ENCODE measurements at regions not wholly inside any gene's neighbourhood (a gene's known extent, or its start where the extent isn't known, plus 50 kb on each side); places are given as distances from the start of the nearest gene placed in this dataset.

- Histone ChIP-seq H3K27me3 (replicated peaks; ENCODE audit: insufficient read depth, low read depth, low read length, poor library complexity) (no peaks in the 10 kb centered on the region), H3K36me3 (ENCODE audit: insufficient read depth, low read length, poor library complexity, severe bottlenecking) (no peaks in the 10 kb centered on the region), H3K4me1 (ENCODE audit: insufficient read depth, low read length, poor library complexity, severe bottlenecking) (no peaks in the 10 kb centered on the region), H3K4me3 (ENCODE audit: low read depth, low read length, poor library complexity, severe bottlenecking) (no peak overlapping the region), H3K9me3 (ENCODE audit: low read depth, low read length, poor library complexity, severe bottlenecking) (peaks cover 10% of the 10 kb centered on the region), H3K27ac (ENCODE audit: low read depth, low read length, poor library complexity, severe bottlenecking) (no peak overlapping the region)
- BruUV-seq (replicated peaks) = no TSS peak
- CTCF ChIA-PET = no interaction called here
- TF ChIP-seq CTCF (conservative IDR thresholded peaks at IDR 0.05; ENCODE audit: low read depth, low read length) = no peak
- no peak for TF ChIP-seq EZH2 (IDR thresholded peaks at IDR 0.05; ENCODE audit: borderline replicate concordance, low read depth, low read length, poor library complexity, severe bottlenecking)
- intact Hi-C loops (cut with micrococcal nuclease; ENCODE audit: unreplicated experiment) = no loop called here
- DNase-seq (ENCODE audit: low spot score) = no peak
- POLR2A ChIA-PET (ENCODE audit: low non-redundant PET) = no interaction called here
Measured at GRCh38 chr1:106038260-106038659, 1018.2 kb upstream of the PRMT6 start.

GRCh38 chr1:106043971-106044370, 1012.5 kb upstream of the PRMT6 start:
- Histone ChIP-seq H3K9me3 (ENCODE audit: low read depth, low read length, poor library complexity, severe bottlenecking) (peaks cover 10% of the 10 kb centered on the region), H3K4me1 (ENCODE audit: insufficient read depth, low read length, poor library complexity, severe bottlenecking) (no peaks in the 10 kb centered on the region), H3K27me3 (replicated peaks; ENCODE audit: insufficient read depth, low read depth, low read length, poor library complexity) (no peaks in the 10 kb centered on the region), H3K36me3 (ENCODE audit: insufficient read depth, low read length, poor library complexity, severe bottlenecking) (no peaks in the 10 kb centered on the region), H3K4me3 (ENCODE audit: low read depth, low read length, poor library complexity, severe bottlenecking) (no peak overlapping the region), H3K27ac (ENCODE audit: low read depth, low read length, poor library complexity, severe bottlenecking) (no peak overlapping the region)
- no peak for DNase-seq (ENCODE audit: low spot score)
- intact Hi-C loops (cut with micrococcal nuclease; ENCODE audit: unreplicated experiment) = no loop called here
- POLR2A ChIA-PET (ENCODE audit: low non-redundant PET) = no interaction called here
- TF ChIP-seq CTCF (conservative IDR thresholded peaks at IDR 0.05; ENCODE audit: low read depth, low read length) (no peak), EZH2 (IDR thresholded peaks at IDR 0.05; ENCODE audit: borderline replicate concordance, low read depth, low read length, poor library complexity, severe bottlenecking) (no peak)
- BruUV-seq (replicated peaks) = no TSS peak
- CTCF ChIA-PET = no interaction called here

- Histone ChIP-seq H3K4me3 (ENCODE audit: low read depth, low read length, poor library complexity, severe bottlenecking) (no peak overlapping the region), H3K27me3 (replicated peaks; ENCODE audit: insufficient read depth, low read depth, low read length, poor library complexity) (no peaks in the 10 kb centered on the region), H3K36me3 (ENCODE audit: insufficient read depth, low read length, poor library complexity, severe bottlenecking) (no peaks in the 10 kb centered on the region), H3K9me3 (ENCODE audit: low read depth, low read length, poor library complexity, severe bottlenecking) (no peaks in the 10 kb centered on the region), H3K27ac (ENCODE audit: low read depth, low read length, poor library complexity, severe bottlenecking) (no peak overlapping the region), H3K4me1 (ENCODE audit: insufficient read depth, low read length, poor library complexity, severe bottlenecking) (no peaks in the 10 kb centered on the region)
- BruUV-seq (replicated peaks) = no TSS peak
- TF ChIP-seq CTCF (conservative IDR thresholded peaks at IDR 0.05; ENCODE audit: low read depth, low read length) = no peak
- no peak for TF ChIP-seq EZH2 (IDR thresholded peaks at IDR 0.05; ENCODE audit: borderline replicate concordance, low read depth, low read length, poor library complexity, severe bottlenecking)
- no peak for DNase-seq (ENCODE audit: low spot score)
- intact Hi-C loops (cut with micrococcal nuclease; ENCODE audit: unreplicated experiment) = no loop called here
- CTCF ChIA-PET = no interaction called here
- POLR2A ChIA-PET (ENCODE audit: low non-redundant PET) = no interaction called here
Measured at GRCh38 chr1:106047210-106047609, 1009.3 kb upstream of the PRMT6 start.

Measured in A673 (cell line).